ENCODE measurements at regions not wholly inside any gene's neighbourhood (a gene's known extent, or its start where the extent isn't known, plus 50 kb on each side); places are given as distances from the start of the nearest gene placed in this dataset.
"Not testable (repeated sequence)": the region's sequence is repeated elsewhere in the genome, so short reads cannot be mapped to it uniquely, and the experiment has no call there.

- DNase-seq, result peak; percentile 41
These were observed 105.0 kb upstream of the RBBP8 start for GRCh38 chr18:22828171-22828570.

DNA sequence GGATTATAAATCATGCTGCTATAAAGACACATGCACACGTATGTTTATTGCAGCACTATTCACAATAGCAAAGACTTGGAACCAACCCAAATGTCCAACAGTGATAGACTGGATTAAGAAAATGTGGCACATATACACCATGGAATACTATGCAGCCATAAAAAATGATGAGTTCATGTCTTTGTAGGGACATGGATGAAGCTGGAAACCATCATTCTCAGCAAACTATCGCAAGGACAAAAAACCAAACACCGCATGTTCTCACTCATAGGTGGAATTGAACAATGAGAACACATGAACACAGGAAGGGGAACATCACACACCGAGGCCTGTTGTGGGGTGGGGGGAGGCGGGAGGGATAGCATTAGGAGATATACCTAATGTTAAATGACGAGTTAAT is 104.5 kb upstream of the RBBP8 start:
- DNase-seq, result not testable (repeated sequence)

- DNase-seq, result no peak
These were observed 103.3 kb upstream of the RBBP8 start for GRCh38 chr18:22829781-22830180.

- no peak for DNase-seq
These were observed 102.6 kb upstream of the RBBP8 start for GRCh38 chr18:22830511-22830910.

GRCh38 chr18:22831441-22831904 is 101.7 kb upstream of the RBBP8 start:
- peak; percentile 80 for DNase-seq

- DNase-seq, result no peak
These were observed 96.2 kb upstream of the RBBP8 start for GRCh38 chr18:22836932-22837331.

- no peak for DNase-seq
These were observed 94.9 kb upstream of the RBBP8 start for GRCh38 chr18:22838221-22838620.

GRCh38 chr18:22838639-22839277 is 94.4 kb upstream of the RBBP8 start:
- no peak for DNase-seq

DNA sequence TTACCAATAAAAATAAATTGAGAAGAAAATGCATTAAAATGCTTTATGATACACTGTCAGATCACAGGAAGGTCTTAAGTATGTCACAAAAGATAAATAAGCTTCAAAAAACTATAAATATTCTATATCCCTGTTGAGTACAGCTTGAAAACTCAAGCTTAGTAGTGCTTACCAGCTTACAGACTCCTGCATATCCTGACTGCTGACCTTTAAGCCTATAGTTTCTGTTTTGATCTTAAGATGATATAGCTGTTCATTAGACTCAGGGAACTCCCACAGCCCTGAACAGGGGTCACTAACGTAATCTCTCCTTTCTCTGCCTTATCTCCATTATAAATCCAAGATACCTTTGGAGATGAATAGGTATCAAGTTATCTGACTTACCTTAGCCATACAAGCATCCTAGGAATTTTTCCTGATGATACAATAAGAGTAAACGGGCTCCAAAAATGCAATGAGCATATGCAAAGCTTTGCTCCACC is 93.7 kb upstream of the RBBP8 start:
- no peak for DNase-seq

GRCh38 chr18:22840606-22841144 is 92.5 kb upstream of the RBBP8 start:
- DNase-seq, result peak; percentile 74

DNA sequence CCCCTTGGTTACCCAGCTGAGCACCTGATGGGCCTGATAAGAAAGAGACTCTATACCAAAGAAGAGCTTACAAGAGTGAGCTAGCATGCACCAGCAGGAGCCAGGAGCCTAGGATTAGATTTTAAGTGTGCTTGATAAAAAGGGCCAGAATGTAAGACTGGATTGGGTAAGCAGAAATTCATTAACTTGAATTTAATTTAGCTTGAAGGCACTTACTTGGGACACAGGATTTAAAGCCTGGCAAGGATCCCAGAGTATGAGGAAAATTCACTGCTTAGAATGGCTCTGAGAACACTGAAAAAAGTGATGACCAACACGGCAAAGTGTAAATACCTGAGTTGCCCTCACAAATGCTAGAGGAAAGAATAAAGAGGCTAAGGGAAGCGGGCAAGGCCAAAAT is 91.3 kb upstream of the RBBP8 start:
- no peak for DNase-seq

DNA sequence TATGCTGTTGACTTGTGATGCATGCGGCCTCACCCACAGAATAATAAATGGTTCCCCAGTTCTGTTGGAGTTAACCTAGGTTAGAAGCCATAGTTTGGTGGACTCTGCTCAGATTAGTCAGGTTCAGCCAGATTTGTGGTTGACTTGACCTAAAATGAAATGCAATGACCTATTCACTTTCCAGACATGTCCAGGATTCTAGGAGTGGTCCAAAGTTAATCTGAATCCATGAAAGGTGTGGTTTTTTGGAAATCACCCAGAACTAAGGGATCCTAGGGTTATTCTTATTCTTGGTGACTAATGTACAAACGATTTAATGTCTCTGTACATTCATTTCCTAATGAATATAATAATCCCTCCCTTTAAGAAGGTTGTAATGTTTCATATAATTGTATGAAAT is 88.9 kb upstream of the RBBP8 start:
- DNase-seq, result no peak

DNA sequence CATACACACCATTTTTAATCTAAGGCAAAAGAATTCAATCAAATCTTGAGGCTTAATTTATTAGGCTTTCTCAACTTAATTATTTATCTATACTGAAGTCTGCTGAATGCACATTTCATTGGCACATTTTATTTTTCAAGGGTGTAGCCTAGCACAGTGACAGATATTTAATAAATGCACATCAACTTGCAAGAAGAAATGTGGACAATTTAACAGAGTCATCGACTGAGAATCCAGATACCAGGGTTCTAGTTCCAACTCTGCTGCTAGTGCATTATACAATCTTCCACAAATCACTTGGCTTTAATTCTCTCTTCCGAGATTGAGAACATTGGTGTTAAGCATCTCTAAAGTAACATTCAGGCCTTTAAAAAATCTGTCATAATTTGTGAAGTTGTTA is 88.5 kb upstream of the RBBP8 start:
- no peak for DNase-seq

- no peak for DNase-seq
These were observed 86.9 kb upstream of the RBBP8 start for GRCh38 chr18:22846088-22846683.

DNA sequence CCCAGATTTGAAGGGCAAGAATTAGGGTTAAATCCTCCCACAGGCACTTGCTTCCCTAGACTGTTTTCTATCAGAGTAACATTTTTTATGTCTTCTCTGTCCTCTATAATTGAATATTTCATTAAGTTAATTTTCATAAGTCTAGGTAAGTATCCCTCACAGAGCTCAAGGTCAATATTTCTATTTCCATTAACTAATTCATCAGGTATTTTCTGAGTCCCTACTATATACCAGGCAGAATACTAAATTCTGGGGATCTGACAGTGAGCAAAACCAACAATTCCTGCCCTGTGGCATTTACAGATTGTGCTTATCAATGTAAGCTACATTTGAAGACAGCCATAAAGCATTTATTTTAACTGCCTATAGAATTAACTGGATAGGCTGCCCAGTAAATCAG is 86.4 kb upstream of the RBBP8 start:
- no peak for DNase-seq

GRCh38 chr18:22847392-22847791 is 85.7 kb upstream of the RBBP8 start:
- peak; percentile 58 for DNase-seq

DNA sequence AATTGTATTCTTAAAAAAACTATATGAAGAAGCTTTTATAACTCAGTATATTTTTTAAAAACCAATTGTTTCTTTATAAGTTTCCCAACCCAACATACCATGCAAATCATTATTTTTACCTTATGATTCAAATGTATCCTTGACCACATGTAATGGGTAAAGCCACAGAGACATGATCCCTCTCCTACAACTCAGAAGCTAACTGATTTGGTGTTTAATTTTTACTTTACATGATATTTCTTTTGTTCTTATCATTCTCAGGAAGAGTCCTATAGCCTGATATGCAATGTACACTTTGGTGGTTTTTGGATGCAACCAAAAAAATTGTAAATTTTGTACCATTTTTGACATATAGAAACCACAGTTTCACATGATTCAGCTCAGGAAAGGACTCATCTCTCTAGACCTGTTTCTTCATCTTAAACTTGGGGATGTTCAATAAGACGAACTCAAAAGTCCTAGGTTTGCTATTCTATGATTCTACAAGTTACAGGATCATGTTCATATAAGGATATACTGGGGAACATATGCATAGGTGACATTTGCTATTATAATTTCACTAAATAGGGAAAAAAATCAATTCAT is 85.2 kb upstream of the RBBP8 start:
- DNase-seq, result peak; percentile 28

DNA sequence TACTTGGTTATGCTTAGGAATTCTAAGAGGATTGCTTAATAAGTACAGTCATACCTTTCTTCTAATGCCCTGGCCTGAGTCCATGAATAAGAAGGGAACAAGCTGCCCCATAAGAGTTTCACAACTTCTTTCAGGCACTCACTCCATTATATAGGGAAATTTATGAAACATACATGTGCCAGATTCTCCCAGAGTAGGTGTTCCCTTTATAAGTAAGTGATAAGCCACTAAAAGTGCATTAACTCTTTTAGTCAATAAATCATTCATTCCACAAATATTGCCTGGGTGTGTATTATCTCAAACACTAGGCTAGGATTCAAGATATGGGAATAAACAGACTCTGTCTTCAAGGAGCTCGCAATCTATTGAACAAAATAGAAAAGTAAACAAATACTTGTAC is 84.5 kb upstream of the RBBP8 start:
- DNase-seq, result peak; percentile 85

DNA sequence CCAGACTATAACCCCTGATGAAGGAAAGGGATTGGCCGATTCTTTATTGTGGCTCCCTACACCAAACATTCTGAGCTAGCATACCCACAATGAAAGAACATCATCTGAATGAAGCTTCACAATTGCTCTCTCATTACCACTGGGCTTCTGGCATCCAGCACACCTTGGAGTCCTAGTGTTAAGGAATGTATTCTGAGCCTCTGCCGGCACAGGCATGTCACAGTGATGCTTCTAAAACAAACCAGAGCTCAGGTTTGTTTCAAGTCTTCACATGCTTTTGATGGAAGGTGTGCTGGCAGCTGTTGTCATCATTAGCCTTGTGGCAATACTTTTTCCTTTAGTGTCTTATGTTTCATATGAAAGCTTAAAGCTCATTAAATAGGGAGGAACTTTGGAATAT is 76.3 kb upstream of the RBBP8 start:
- DNase-seq, result no peak

GRCh38 chr18:22858121-22858520 is 75.0 kb upstream of the RBBP8 start:
- no peak for DNase-seq

DNA sequence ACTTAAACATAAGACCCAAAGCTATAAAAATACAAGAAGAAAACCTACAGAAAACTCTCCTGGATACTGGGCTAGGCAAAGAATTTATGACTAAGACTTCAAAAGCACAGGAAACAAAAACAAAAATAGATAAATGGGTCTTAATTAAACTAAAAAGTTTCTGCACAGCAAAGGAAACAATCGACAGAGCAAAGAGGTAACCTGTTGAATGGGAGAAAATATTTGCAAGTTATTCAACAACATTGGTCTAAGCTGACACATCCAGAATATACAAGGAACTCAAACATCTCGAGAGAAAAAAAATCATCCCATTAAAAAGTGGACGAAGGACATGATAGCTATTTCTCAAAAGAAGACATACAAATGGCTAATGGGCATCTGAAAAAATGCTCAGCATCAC is 72.3 kb upstream of the RBBP8 start:
- DNase-seq, result no peak

DNA sequence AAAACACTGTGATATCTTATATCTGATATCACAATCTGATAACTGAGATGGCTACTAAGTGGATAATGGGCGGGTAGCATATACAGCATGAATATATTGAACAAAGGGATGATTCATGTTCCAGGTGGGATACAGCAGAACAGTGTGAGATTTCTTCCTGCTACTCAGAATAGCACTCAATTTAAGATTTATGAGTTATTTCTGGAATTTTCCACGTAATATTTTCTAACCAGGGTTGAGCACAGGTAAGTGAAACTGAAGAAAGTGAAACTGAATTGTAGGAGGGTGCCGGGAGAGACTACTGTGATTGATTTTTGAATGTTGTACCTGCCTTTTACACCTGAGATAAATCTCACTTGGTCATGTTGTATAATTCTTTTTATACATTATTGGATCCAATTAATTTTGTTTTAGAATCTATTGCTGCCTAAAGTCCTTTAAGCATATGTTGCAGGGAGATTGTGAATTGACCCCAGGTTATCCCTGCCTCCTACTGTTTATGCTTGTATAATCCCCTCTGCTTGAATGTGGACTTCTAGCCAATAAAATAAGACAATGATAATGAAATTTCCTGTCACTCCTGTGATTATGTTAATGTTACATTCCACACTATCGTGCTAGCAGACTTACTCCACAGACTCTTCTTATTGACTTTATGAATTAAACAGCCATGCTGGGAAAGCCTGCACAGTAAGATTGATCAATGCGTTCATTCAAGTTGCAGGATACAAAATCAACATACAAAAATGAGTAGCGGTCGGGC is 67.6 kb upstream of the RBBP8 start:
- no peak for DNase-seq

GRCh38 chr18:22868831-22869230 is 64.3 kb upstream of the RBBP8 start:
- no peak for DNase-seq

Data from fibroblast of skin of abdomen (primary cell).